G401.6 (cell line): ENCODE measurements at regions not wholly inside any gene's neighbourhood (a gene's known extent, or its start where the extent isn't known, plus 50 kb on each side); places are given as distances from the start of the nearest gene placed in this dataset.

Source experiments
- FAIRE-seq: peaks from 2 replicates; lab custom pipeline; 2012; peaks lifted over from hg19 to GRCh38; lab: Jason Lieb, UNC

- FAIRE-seq: no peak
Observed at GRCh38 chr18:54769526-54770464, 58.5 kb upstream of the RAB27B start.

GRCh38 chr18:54772056-54772455 is 56.2 kb upstream of the RAB27B start:
- no peak for FAIRE-seq

- FAIRE-seq: no peak
Observed at GRCh38 chr18:54774423-54774822, 53.9 kb upstream of the RAB27B start.

GRCh38 chr18:54774981-54775665 is 53.2 kb upstream of the RAB27B start:
- no peak for FAIRE-seq

- FAIRE-seq: no peak
Observed at GRCh38 chr18:54775686-54776085, 52.6 kb upstream of the RAB27B start.

GRCh38 chr18:54776282-54776977 is 51.8 kb upstream of the RAB27B start:
- FAIRE-seq: no peak

GRCh38 chr18:54777118-54777791 is 51.0 kb upstream of the RAB27B start:
- no peak for FAIRE-seq

GRCh38 chr18:54777989-54778388 is 50.3 kb upstream of the RAB27B start:
- no peak for FAIRE-seq
